ENCODE measurements at regions not wholly inside any gene's neighbourhood (a gene's known extent, or its start where the extent isn't known, plus 50 kb on each side); places are given as distances from the start of the nearest gene placed in this dataset.
"Not testable (repeated sequence)": the region's sequence is repeated elsewhere in the genome, so short reads cannot be mapped to it uniquely, and the experiment has no call there.

DNA sequence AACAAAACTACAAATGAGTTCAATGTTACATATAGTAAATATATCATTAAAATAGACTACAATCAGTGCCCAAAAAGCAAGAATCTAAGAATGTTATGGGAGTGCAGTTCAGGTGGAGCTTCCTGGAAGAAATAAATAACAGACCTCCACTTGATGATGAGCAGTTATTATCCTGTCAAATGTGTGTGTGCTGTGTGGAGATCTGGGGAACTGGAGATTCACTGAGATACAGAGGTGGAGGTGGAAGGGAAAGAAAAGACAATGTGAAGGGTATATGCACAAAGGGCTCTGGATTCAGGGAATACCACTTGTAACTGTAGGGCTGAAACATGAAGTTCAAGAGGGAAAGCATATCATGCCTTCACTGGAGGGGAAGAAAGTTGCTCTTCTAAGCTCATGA, 331.1 kb downstream of the SEMA3D start:
- Mint-ChIP-seq H3K27me3 (no peaks in the 10 kb centered on the region), H3K36me3 (ENCODE audit: low read depth) (no peaks in the 10 kb centered on the region), H3K4me3 (no peak overlapping the region), H3K27ac (no peak overlapping the region), H3K9me3 (peaks cover 41% of the 10 kb centered on the region), H3K4me1 (ENCODE audit: low read depth) (no peaks in the 10 kb centered on the region)
- intact Hi-C loops (cut with micrococcal nuclease) = no loop called here

DNA sequence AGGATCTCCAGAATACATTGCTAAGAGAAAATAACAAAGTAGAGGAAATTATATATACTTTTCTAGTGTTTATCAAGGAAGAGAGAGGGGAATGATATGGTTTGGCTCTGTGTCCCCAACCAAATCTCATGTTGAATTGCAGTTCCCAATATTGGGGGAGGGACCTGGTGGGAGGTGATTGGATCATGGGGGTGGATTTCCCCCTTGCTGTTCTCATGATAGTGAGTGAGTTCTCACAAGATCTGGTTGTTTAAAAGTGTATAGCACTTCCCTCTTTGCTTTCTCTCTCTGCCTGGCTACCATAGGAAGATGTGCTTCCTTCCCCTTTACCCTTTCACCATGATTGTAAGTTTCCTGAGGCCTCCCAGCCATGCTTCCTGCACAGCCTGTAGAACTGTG, 337.9 kb downstream of the SEMA3D start:
- H3K27ac Mint-ChIP-seq; intact Hi-C loops (cut with micrococcal nuclease); H3K4me1 Mint-ChIP-seq (ENCODE audit: low read depth); H3K36me3 Mint-ChIP-seq (ENCODE audit: low read depth); H3K27me3 Mint-ChIP-seq; H3K4me3 Mint-ChIP-seq: not testable (repeated sequence)
- H3K9me3 Mint-ChIP-seq = peaks cover 14% of the 10 kb centered on the region

DNA sequence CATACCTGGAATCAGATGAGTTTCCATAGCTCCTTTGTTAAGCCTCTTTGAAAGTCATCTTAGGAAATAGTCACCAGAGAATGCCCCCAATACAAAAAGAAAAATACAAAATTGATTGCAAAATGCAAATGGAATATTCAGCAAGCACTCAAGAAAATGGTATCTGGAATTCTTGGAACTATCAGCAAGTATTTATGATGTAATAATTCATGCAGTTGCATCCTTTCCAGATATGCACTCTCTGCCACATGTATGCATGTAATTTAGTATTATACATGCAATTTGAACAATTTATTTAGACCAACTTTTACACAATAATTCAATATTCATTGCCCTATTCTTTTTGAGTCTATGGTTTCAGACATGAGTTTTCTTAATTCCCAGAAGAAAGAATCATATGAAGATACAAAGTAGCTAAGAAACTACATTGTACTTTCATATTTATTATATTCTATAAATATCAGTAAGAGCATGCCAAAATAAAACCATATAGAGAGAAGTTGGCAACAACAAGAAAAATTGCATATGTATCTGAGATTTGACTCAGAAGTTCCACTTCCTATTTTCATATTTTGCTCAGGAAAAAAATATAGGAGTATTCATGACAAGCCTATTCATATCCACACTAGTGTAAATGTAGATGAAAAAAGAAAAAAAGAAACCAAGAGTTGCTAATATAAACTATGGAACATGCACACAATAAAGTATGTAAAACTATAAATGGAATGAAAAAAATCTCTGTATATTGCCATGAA, 338.5 kb downstream of the SEMA3D start:
- H3K27me3 Mint-ChIP-seq = no peaks in the 10 kb centered on the region
- peaks cover 14% of the 10 kb centered on the region for H3K9me3 Mint-ChIP-seq
- no peaks in the 10 kb centered on the region for H3K36me3 Mint-ChIP-seq (ENCODE audit: low read depth)
- no peak overlapping the region for H3K27ac Mint-ChIP-seq
- H3K4me3 Mint-ChIP-seq = no peak overlapping the region
- intact Hi-C loops (cut with micrococcal nuclease) = no loop called here
- peaks cover 5% of the 10 kb centered on the region for H3K4me1 Mint-ChIP-seq (ENCODE audit: low read depth)

DNA sequence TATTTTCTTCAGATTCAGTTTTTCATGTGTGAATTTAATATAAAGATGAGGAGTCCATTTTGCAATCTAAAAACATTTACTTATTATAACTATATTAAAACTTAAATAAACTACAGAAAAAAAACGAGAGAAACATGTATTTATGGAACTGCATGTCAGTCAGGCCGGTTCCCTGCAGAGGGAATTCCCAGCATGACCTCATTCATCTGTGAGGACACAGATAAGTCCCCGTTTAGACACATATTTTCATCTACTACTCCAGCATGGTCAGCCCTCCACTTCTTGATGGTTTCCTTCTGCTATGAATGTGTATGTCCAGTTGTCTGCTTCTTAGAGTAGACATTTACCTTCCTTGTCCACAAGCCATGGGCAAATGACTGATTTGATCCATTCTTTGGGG, 339.1 kb downstream of the SEMA3D start:
- Mint-ChIP-seq H3K27ac (no peak overlapping the region), H3K36me3 (ENCODE audit: low read depth) (no peaks in the 10 kb centered on the region), H3K9me3 (peaks cover 14% of the 10 kb centered on the region)

DNA sequence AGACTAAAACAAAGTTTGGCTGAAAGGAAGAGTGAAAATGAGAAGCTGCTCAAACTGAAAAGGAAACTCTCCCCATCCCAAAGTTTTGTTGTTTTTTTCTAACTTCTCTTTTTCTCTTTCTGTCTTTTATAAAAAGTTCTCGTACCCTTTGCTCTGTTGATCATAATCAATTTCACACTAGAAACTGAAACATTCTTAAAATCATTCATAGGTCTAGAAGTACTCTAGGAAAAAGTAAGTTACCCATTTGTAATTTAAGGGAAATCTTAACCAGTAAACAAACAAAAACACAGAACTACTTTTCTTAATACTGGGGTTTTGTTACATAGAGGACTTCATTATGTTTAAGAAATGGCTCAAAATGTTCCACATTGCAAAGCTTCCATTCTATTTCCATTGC, 339.8 kb downstream of the SEMA3D start:
- no peak overlapping the region for H3K27ac Mint-ChIP-seq
- peaks cover 5% of the 10 kb centered on the region for H3K4me1 Mint-ChIP-seq (ENCODE audit: low read depth)
- intact Hi-C loops (cut with micrococcal nuclease) = no loop called here
- peaks cover 14% of the 10 kb centered on the region for H3K9me3 Mint-ChIP-seq
- no peaks in the 10 kb centered on the region for H3K27me3 Mint-ChIP-seq
- no peaks in the 10 kb centered on the region for H3K36me3 Mint-ChIP-seq (ENCODE audit: low read depth)
- H3K4me3 Mint-ChIP-seq = no peak overlapping the region

More for the DNA sequence above, 339.1 kb downstream of the SEMA3D start:
- intact Hi-C loops (cut with micrococcal nuclease) = no loop called here
- H3K4me3 Mint-ChIP-seq = no peak overlapping the region
- no peaks in the 10 kb centered on the region for H3K27me3 Mint-ChIP-seq
- peaks cover 5% of the 10 kb centered on the region for H3K4me1 Mint-ChIP-seq (ENCODE audit: low read depth)

DNA sequence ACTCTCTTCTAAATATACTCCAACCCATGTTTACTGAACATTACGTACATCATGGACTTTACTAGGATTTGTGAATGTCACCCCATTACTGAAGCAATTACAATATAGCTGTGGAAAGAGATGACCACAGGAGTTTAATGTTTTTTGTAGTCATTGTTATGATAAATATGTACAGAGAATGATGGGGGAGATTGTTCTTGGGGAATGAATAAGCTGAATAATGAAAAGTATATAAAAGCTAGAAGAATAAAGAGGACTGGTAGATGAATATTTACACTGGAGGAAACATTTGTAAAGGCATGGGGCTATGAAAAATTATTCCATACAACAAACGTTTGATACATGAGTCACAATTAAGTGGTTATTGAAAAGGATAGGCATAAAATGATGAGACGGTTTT, 340.9 kb downstream of the SEMA3D start:
- intact Hi-C loops (cut with micrococcal nuclease) = no loop called here

DNA sequence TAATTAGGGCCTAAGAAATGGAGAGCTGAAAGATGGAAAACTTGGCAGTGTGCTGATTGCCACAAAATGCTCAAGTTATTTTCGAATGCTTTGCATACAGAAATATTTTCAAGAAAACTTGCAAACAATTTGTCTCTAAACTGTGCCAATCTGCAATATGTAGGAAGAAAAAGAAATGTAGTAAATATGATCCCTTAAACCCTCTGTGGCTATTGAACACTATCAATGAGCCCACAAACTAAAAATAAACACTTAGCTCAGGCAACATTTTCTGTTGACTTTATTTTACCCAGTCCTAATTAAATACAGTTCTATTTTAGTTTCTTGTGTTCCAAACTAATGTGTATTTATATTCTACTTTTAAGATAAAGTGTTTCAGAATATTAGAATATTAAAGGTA, 342.1 kb downstream of the SEMA3D start:
- H3K4me1 Mint-ChIP-seq (ENCODE audit: low read depth) = peaks cover 5% of the 10 kb centered on the region
- H3K27me3 Mint-ChIP-seq = no peaks in the 10 kb centered on the region
- no peak overlapping the region for H3K27ac Mint-ChIP-seq
- H3K4me3 Mint-ChIP-seq = no peak overlapping the region
- no peaks in the 10 kb centered on the region for H3K36me3 Mint-ChIP-seq (ENCODE audit: low read depth)
- H3K9me3 Mint-ChIP-seq = peaks cover 14% of the 10 kb centered on the region
- intact Hi-C loops (cut with micrococcal nuclease) = no loop called here

More for the DNA sequence above, 340.9 kb downstream of the SEMA3D start:
- no peaks in the 10 kb centered on the region for H3K27me3 Mint-ChIP-seq
- H3K36me3 Mint-ChIP-seq (ENCODE audit: low read depth) = no peaks in the 10 kb centered on the region
- H3K4me3 Mint-ChIP-seq = no peak overlapping the region
- no peak overlapping the region for H3K27ac Mint-ChIP-seq
- H3K4me1 Mint-ChIP-seq (ENCODE audit: low read depth) = peaks cover 5% of the 10 kb centered on the region
- peaks cover 14% of the 10 kb centered on the region for H3K9me3 Mint-ChIP-seq

DNA sequence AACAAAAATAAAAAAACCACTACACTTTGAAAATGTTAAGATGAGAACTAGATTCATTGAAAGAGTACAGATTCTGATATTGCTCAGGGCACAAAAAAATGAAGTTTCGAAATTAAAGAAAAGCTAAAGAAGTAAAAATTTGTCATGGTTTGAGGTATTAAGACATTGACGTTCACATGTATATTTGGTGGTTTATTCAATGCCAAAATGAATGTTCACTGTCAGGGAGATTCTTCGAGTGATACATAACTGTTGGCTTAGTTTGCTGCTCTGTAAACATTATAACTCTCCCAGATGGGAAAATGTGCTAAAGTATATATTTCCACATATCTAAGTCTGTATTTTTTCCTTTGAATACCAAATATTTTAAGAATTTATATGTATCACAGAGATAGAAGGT, 345.0 kb downstream of the SEMA3D start:
- no peak overlapping the region for H3K27ac Mint-ChIP-seq
- no peaks in the 10 kb centered on the region for H3K27me3 Mint-ChIP-seq
- H3K36me3 Mint-ChIP-seq (ENCODE audit: low read depth) = no peaks in the 10 kb centered on the region
- intact Hi-C loops (cut with micrococcal nuclease) = no loop called here
- H3K4me1 Mint-ChIP-seq (ENCODE audit: low read depth) = no peaks in the 10 kb centered on the region
- peaks cover 7% of the 10 kb centered on the region for H3K9me3 Mint-ChIP-seq
- H3K4me3 Mint-ChIP-seq = no peak overlapping the region

DNA sequence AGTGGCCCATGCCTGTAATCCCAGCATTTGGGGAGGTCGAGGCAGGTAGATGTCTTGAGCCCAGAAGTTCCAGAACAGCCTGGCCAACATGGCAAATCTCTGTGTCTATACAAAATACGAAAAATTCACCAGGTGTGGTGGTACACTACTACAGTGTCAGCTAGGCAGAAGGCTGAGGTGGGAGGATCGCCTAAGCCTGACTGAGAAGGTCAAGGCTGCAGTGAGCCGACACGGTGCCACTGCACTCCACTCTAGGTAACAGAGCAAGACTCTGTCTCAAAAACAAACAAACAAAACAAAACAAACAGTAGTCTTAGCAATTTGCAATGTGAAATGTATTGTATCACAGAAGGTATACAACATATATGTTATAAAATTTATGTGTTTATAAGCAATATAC, 348.0 kb downstream of the SEMA3D start:
- H3K4me3 Mint-ChIP-seq = no peak overlapping the region
- peaks cover 2% of the 10 kb centered on the region for H3K9me3 Mint-ChIP-seq
- intact Hi-C loops (cut with micrococcal nuclease) = no loop called here
- H3K27me3 Mint-ChIP-seq = no peaks in the 10 kb centered on the region
- H3K4me1 Mint-ChIP-seq (ENCODE audit: low read depth) = no peaks in the 10 kb centered on the region
- H3K36me3 Mint-ChIP-seq (ENCODE audit: low read depth) = no peaks in the 10 kb centered on the region
- H3K27ac Mint-ChIP-seq = no peak overlapping the region

DNA sequence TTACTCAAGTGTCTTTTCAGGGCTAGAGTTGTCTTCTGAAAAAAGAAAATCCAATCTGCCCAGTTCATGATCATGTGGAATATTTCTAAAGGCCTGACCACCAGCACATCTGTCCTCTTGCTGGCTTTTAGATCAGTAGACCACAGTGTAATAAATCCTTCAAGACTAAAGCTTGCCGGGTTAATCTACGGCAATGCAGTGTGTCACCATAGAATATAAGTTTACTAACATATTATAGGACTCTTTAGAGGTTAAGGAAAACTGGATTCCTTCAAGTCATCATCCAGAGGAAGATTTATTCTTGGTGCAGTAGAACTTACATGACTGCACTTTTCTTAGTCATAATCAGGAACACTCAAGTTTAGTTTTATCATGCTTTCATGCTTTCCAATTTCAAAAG, 349.5 kb downstream of the SEMA3D start:
- H3K27me3 Mint-ChIP-seq = no peaks in the 10 kb centered on the region
- H3K27ac Mint-ChIP-seq = no peak overlapping the region
- peaks cover 7% of the 10 kb centered on the region for H3K9me3 Mint-ChIP-seq
- H3K4me1 Mint-ChIP-seq (ENCODE audit: low read depth) = no peaks in the 10 kb centered on the region
- no peaks in the 10 kb centered on the region for H3K36me3 Mint-ChIP-seq (ENCODE audit: low read depth)
- no peak overlapping the region for H3K4me3 Mint-ChIP-seq
- intact Hi-C loops (cut with micrococcal nuclease) = no loop called here

DNA sequence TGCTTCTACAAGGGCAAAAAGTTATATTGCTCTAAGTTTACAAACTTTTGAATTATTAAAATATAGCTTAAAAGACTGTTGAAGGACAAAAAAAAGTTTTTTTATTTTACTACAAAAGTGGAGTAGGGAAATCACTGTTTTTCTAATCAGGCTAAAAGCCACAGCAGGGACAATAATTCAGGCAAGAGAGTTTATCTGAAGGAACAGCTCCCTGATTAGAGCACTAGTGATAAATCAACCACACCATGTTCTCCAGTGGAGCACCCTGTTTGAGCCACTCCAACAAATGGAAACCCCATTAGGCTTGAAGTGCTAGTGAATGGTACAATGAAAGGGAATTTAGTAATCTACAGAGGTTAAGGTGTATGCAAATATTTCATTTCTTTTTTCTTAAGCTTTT, 357.1 kb downstream of the SEMA3D start:
- intact Hi-C loops (cut with micrococcal nuclease) = no loop called here
- Mint-ChIP-seq H3K36me3 (ENCODE audit: low read depth) (no peaks in the 10 kb centered on the region), H3K4me1 (ENCODE audit: low read depth) (peaks cover 5% of the 10 kb centered on the region), H3K27me3 (no peaks in the 10 kb centered on the region), H3K27ac (no peak overlapping the region), H3K9me3 (peaks cover 16% of the 10 kb centered on the region), H3K4me3 (no peak overlapping the region)

DNA sequence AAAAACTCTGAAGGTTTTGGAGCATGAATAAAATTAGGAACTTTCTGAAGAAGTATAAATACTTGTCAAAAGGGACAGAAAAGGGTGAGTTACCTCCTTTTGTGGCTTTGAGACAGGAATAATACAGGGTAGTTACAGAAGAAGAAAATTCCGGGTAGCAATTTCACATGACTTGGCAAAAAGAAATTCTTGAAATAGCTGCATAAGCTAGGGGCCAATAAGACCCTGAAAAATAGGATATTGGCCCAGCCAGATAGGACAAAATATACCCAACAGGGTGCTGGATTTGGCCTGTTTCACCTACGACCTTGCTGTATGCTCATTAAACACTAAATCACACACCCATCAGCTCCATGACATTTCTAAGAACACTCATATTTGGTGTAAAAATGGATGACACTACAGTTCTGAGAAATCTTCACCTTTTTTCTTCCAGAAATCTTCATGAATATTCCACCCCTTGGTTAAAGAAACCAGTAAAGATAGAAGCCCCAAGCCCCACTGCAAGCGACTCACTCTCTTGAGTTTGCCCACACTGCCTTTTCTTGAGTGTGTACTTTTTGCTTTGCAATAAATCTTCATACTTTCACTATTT, 362.7 kb downstream of the SEMA3D start:
- H3K9me3 Mint-ChIP-seq = peaks cover 12% of the 10 kb centered on the region
- H3K27me3 Mint-ChIP-seq = no peaks in the 10 kb centered on the region
- intact Hi-C loops (cut with micrococcal nuclease) = no loop called here
- H3K4me1 Mint-ChIP-seq (ENCODE audit: low read depth) = peaks cover 5% of the 10 kb centered on the region
- no peak overlapping the region for H3K4me3 Mint-ChIP-seq
- no peaks in the 10 kb centered on the region for H3K36me3 Mint-ChIP-seq (ENCODE audit: low read depth)
- no peak overlapping the region for H3K27ac Mint-ChIP-seq

DNA sequence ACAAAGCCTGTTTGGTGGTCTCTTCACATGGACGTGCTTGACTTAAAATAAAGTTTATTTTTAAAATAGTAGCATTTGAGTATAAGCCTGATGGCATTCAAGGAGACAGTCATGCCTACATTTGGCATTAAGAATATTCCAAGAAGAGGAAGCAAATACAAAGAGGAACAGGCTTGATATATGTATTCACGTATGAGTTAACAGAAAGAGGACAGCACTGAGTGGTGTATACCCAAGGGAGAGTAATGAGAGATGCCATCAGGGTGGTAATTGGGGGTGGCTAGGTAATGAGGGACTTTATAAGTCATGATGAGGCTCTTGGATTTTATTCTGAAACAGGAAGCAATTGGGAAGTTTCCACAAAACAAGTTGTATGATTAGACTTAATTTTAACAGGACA, 363.3 kb downstream of the SEMA3D start:
- Mint-ChIP-seq H3K27ac (no peak overlapping the region), H3K36me3 (ENCODE audit: low read depth) (no peaks in the 10 kb centered on the region), H3K4me3 (no peak overlapping the region), H3K9me3 (peaks cover 12% of the 10 kb centered on the region), H3K4me1 (ENCODE audit: low read depth) (peaks cover 5% of the 10 kb centered on the region), H3K27me3 (no peaks in the 10 kb centered on the region)
- intact Hi-C loops (cut with micrococcal nuclease) = no loop called here

DNA sequence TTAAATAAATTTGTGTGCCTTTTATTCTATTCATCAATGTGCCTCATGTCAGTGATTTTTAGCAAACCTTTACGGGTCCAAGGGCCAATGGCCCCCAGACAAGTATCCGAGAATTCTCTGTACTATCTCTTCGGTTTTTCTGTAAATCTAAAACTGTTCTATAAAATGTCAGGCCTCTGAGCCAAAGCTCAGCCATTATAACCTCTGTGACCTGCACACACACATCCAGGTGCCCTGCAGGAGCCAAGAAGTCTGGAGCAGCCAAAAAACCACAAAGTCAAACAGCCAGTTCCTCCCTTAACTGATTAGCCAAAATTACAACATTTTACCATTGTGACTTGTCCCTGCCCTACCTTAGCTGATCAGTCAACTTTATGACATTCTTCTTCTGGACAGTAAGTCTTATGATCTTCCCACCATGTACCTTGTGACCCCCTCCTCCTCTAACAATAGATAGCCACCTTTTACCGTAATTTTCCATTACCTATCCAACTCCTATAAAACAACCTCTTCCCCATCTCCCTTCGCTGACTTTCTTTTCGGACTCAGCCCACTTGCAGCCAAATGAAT, 363.8 kb downstream of the SEMA3D start:
- peaks cover 12% of the 10 kb centered on the region for H3K9me3 Mint-ChIP-seq
- peaks cover 5% of the 10 kb centered on the region for H3K4me1 Mint-ChIP-seq (ENCODE audit: low read depth)
- H3K4me3 Mint-ChIP-seq = no peak overlapping the region
- intact Hi-C loops (cut with micrococcal nuclease) = no loop called here
- H3K27me3 Mint-ChIP-seq = no peaks in the 10 kb centered on the region
- no peaks in the 10 kb centered on the region for H3K36me3 Mint-ChIP-seq (ENCODE audit: low read depth)
- no peak overlapping the region for H3K27ac Mint-ChIP-seq

All from dendritic cell treated with granulocyte-macrophage colony-stimulating factor and Interleukin-4, amounts not matched to agents 40 ng/mL and 50 ng/mL, for 4 days (primary cell).